NCI-H460 (cell line): ENCODE measurements at regions not wholly inside any gene's neighbourhood (a gene's known extent, or its start where the extent isn't known, plus 50 kb on each side); places are given as distances from the start of the nearest gene placed in this dataset.
A peak's percentile ranks its signal among the peaks of the same experiment; 100 is the strongest.

Experiments used
- DNase-seq: peaks from one replicate; pipeline ENCODE4 v3.0.0-alpha.2; 2016; ENCODE audit warnings: low read depth; ENCODE audit errors: extremely low read depth

GRCh38 chr9:7259544-7260241 is 501.9 kb downstream of the KDM4C start:
- DNase-seq: no peak

DNA sequence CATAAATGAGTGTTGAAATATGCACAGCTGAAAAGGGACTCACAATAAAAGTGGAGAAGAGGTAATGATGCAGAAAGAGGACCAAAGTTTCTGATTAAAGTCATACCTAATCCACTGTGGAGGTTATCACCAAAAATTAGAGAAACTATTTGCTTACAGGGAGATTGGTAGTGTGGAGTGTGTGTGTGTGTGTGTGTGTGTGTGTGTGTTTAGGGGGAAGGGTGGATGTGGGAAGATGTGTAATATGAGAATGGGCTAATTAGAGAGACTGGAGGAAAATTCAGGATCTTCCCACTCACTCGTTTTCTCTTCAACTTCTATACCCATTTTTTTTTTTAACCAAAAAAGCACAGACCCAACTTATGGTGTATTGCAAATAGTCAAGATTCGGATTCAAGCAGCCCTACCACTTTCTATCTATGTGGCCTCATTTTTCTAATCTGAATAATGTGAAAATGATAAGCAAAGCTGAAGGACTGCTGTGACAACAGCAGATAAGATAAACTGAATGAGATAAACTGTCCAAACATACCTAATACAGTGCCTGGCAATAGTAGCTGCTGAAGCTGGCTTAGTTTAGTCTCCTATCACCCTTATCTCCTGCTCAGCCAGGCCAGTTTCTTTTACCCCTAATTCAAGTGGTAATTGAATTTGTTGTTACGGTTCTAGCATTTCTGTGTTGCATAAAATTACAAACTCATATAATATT is 501.1 kb downstream of the KDM4C start:
- no peak for DNase-seq

DNA sequence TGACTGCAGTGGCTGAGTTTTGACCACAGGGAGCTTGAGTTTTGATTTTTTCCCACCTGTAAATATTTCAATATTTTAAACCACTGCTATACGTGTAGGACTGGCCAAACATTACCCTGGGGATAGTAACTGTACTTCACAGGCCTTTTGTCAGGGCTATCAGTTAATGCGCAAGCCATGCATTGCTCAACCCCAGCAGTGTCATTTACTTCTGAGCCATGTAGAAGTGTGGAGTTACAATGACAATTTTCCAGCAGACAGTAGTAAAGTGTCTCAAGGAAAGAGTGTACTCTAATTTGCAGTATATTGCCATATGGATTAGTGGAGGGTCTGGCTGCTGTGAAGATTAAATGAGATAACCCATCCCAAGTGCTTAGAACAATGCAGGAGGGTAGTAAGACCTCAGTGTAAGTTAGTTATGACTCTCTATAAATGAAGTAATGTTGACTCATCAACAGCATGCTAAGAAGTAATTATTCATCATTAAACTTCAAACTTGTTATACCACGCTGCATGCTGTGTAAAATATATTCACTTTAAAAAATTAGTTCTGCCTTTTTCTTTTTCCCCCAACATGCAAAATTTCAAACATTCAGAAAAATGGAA is 489.2 kb downstream of the KDM4C start:
- DNase-seq: no peak

DNA sequence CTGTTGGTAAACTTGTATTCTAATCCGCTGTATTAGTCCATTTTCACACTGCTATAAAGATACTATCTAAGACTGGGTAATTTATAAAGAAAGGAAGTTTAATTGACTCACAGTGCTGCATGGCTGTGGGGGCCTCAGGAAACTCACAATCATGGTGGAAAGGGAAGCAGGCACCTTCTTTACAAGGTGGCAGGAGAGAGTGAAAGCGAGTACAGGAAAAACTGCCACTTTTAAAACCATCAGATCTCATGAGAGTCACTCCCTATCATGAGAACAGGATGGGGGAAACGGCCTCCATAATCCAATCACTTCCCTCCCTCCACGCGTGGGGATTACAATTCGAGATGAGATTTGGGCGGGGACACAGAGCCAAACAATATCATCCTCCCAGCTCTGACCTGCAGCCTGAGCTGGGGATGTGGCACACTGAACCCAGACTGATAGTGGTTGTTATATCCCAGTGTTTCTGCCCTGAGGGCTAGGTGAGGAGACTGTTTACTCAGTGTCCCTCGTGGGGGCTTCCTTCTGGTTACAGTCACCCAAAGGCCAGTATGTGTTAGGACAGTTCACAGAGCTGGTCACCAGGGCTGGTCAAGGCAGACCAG is 488.3 kb downstream of the KDM4C start:
- no peak for DNase-seq

GRCh38 chr9:7243838-7244237 is 486.1 kb downstream of the KDM4C start:
- no peak for DNase-seq

DNA sequence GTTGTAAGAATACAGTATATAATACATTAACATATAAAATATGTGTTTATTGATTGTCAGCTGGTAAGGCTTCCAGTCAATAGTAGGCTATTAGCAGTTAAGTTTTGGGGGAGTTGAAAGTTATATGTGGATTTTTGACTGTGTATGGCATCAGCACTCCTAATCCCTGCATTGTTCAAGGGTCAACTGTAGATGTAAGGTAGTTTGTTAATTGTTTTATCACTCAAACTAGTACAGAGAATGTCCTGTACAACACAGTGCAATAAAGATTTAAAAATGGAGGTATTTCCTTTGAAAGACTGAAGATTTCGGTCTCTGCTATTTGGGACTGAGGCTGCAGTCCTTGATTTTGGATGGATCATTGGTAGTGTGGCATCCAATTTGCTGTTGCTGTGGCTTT is 484.4 kb downstream of the KDM4C start:
- DNase-seq: no peak

- no peak for DNase-seq
Observed at GRCh38 chr9:7241694-7242093, 483.9 kb downstream of the KDM4C start.

DNA sequence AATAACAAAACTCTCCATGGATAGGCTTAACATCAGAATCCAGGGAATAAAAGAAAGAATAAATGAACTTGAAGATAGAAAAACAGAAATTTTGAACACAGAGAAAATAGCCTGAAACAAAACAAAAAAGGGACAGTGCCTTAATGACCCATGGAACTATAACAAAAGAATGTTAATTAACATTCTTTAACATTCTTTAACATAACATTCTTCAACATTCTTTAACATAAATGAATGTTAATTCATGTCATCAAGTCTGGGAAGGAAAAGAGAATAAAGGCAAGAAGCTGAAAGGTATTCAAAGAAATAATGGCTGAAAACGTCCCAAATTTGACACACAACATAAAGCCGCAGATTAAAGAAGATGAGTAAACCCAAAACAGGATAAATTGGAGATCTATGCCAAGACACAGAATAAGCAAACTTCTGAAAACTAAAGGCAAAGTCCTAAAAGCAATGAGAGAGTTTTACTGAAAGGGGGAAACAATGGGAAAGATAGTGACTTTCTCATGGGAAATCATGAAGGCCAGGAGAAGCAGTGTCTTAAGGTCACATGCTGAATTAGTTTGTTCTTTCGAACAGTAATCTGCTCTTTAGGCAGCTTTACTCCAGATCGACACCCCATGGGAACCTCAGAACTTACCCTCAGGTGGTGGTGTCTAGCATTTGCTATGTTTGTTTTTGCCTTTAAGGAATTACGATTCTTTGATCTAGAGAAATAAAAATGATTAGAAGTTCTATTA is 483.0 kb downstream of the KDM4C start:
- no peak for DNase-seq

DNA sequence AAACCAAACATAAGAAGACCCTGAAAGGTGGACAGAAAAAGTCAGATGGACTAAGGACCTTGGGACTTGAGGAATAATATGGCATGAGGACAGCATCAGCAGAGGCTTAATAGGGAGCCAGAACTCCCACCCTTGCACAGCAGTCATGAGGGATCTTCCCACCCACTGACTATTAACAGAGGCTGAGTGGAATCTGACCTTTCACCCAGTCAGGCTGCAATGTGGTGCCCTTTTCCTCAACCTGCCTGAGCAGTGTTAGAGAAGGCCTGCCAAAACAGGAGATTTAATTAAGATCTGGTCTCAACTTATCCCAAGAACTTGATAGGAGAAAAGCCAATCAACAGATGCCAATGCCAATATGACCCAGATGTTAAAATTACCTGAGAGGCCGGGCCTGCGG is 481.9 kb downstream of the KDM4C start:
- DNase-seq: no peak

DNA sequence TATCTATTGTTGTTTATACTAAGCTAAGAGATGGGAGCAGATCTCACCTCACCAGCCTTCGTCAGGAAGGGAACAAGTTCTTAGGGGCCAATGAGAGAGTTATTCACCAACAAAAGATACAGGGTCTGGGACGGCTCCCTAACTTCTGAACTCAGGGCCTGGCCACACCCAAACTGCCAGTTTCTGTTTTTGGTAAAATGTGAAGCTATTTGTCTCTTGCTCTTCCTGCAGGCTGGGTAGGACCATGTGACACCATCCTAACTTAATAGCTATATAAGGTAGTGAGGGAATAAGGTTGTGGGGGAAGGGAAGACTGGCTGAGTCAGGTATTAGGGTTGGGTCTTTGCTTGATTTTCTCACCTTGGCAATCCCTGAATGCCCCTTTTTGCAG is 480.5 kb downstream of the KDM4C start:
- DNase-seq: no peak

- no peak for DNase-seq
Observed at GRCh38 chr9:7237473-7238246, 479.9 kb downstream of the KDM4C start.

DNA sequence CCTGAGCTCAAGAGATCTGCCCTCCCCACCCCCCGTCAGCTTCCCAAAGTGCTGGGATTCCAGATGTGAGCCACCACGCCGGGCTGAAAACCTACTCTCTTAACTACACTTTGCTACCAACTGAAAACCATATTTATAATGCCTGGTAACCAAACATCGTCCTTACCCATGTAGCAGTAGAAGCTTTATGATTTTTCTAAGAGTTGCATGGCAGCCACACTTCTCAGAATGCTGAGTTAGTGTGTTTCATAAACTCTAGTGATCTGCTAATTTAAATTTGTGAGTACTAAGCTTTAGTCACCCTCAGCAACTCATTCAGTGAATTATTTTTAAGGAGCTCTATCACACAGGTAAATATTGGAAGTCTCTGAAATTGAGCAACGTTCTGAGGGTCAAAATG is 478.4 kb downstream of the KDM4C start:
- no peak for DNase-seq

GRCh38 chr9:7234144-7234543 is 476.4 kb downstream of the KDM4C start:
- peak; percentile 30 for DNase-seq

DNA sequence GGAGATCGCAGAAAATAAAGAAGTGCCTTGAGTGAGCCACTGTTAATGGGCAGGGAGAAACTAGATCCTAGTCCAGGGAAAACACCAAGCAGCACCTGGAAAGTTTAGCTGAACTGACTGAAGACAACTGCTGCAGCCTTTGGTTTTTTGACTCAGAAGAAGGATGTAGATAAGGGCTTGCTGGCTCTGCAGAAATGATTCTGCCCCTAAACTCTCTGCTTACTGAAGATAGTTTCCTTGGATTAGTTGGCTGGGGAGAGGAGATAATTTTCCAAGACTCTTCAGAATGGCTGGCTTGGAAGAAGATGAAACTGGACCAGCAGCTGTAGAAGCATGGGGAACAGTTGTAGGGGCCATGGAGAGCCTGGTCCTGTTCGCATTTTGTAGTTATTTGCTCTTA is 471.8 kb downstream of the KDM4C start:
- DNase-seq: no peak

GRCh38 chr9:7228726-7229125 is 471.0 kb downstream of the KDM4C start:
- DNase-seq: no peak

GRCh38 chr9:7227951-7228350 is 470.2 kb downstream of the KDM4C start:
- DNase-seq: no peak

DNA sequence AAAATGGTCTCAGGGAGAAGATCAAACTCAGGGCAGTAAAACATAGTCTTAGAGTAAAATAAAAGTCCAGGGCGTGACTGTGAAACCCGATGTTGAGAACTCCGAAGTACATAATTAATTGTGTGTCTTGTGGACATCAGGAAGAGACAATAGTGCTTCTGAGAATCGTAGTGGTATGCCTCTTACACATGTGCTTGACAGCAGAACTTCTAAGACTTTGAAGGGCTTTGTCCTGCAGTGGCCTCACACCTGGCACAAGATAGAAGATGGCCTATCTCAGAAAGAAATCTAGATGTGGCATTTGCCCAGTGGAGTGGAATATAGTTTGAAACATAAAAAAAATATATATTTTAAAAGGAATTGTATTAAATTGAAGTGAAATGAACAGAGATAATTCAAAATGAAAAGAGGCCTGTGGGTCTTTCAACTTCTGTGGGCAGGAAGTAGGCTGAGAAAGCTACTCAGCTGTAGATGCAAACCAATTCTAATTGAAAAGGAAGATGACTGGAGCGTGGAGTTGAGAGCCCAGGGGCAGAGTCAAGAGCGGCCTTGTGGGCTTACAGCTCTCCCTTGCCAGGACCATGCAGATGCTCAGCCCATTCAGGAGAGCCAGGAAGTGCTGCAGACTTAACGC is 468.4 kb downstream of the KDM4C start:
- no peak for DNase-seq
